SK-N-SH (cell line): ENCODE measurements at regions not wholly inside any gene's neighbourhood (a gene's known extent, or its start where the extent isn't known, plus 50 kb on each side); places are given as distances from the start of the nearest gene placed in this dataset.

ENCODE experiments used
- EP300 ChIP-seq, 2 experiments: IDR thresholded peaks; 2 replicates each; pipeline versions ENCODE4 v1.4.0 to v1.6.1; 2012; ENCODE audit warnings: borderline replicate concordance in 1 of 2, low read depth in 1 of 2, low read length in 1 of 2
- EZH2phosphoT487 ChIP-seq: fragments of 200-600 bp; sonication (generic); IDR thresholded peaks from 2 replicates; pipeline ENCODE4 v1.6.1; 2017; ENCODE audit warnings: low read depth, mixed run types, mild to moderate bottlenecking, antibody characterized with exemption, moderate library complexity, borderline replicate concordance
- NFIC ChIP-seq: IDR thresholded peaks from 2 replicates; pipeline ENCODE4 v1.4.0; 2012; ENCODE audit warnings: borderline replicate concordance
- NRF1 ChIP-seq: IDR thresholded peaks from 2 replicates; pipeline ENCODE4 v1.6.1; 2012; ENCODE audit warnings: low read depth, mild to moderate bottlenecking, low read length
- POLR2AphosphoS5 ChIP-seq: IDR thresholded peaks from 2 replicates; pipeline ENCODE4 v1.6.1; 2012; ENCODE audit warnings: low read depth, low read length
- REST ChIP-seq: IDR thresholded peaks from 2 replicates; pipeline ENCODE4 v1.6.1; 2012; ENCODE audit warnings: mild to moderate bottlenecking, low read depth, low read length, moderate library complexity
- SIN3A ChIP-seq: IDR thresholded peaks from 2 replicates; pipeline ENCODE4 v1.6.1; 2012; ENCODE audit warnings: low read depth, mild to moderate bottlenecking, low read length, moderate library complexity, borderline replicate concordance
- YY1 ChIP-seq: IDR thresholded peaks from 2 replicates; pipeline ENCODE4 v1.4.0; 2012; ENCODE audit warnings: low read depth, mild to moderate bottlenecking
- ZBTB33 ChIP-seq: IDR thresholded peaks from 2 replicates; pipeline ENCODE4 v1.4.0; 2012; ENCODE audit warnings: low read depth, borderline replicate concordance
- TF ChIP-seq, protein P1 (sequence below): fragments of 200-600 bp; sonication (generic); IDR thresholded peaks from 2 replicates; pipeline ENCODE4 v1.6.1; 2017; ENCODE audit warnings: antibody characterized with exemption, mild to moderate bottlenecking, moderate library complexity

GRCh38 chr9:20095430-20096092 lies 306.7 kb upstream of the SLC24A2 start:
- no peak for TF ChIP-seq NRF1
- TF ChIP-seq, protein P1, sequence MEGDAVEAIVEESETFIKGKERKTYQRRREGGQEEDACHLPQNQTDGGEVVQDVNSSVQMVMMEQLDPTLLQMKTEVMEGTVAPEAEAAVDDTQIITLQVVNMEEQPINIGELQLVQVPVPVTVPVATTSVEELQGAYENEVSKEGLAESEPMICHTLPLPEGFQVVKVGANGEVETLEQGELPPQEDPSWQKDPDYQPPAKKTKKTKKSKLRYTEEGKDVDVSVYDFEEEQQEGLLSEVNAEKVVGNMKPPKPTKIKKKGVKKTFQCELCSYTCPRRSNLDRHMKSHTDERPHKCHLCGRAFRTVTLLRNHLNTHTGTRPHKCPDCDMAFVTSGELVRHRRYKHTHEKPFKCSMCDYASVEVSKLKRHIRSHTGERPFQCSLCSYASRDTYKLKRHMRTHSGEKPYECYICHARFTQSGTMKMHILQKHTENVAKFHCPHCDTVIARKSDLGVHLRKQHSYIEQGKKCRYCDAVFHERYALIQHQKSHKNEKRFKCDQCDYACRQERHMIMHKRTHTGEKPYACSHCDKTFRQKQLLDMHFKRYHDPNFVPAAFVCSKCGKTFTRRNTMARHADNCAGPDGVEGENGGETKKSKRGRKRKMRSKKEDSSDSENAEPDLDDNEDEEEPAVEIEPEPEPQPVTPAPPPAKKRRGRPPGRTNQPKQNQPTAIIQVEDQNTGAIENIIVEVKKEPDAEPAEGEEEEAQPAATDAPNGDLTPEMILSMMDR: no peak
- no peak for TF ChIP-seq SIN3A
- TF ChIP-seq EP300 (IDR thresholded peaks at IDR 0.05; ENCODE audit: borderline replicate concordance in 1 of 2, low read depth in 1 of 2, low read length in 1 of 2): no peak
- TF ChIP-seq EZH2phosphoT487: no peak
- no peak for TF ChIP-seq POLR2AphosphoS5
- TF ChIP-seq ZBTB33: no peak
- no peak for TF ChIP-seq REST
- TF ChIP-seq NFIC: no peak
- TF ChIP-seq YY1: no peak
